Ovary (tissue), 3 donors: ENCODE measurements at regions not wholly inside any gene's neighbourhood (a gene's known extent, or its start where the extent isn't known, plus 50 kb on each side); places are given as distances from the start of the nearest gene placed in this dataset.

Source experiments
- POLR2A ChIP-seq: fragments of 450-650 bp; IDR thresholded peaks from one replicate; pipeline ENCODE4 v1.6.1; 2017; ENCODE audit warnings: antibody characterized with exemption, mild to moderate bottlenecking, moderate library complexity
- TF ChIP-seq, protein P1 (sequence below), 3 donors: fragments of 450-650 bp in 2 of 3; fragments of 200-600 bp in 1 of 3; IDR thresholded peaks; one replicate each; pipeline versions ENCODE4 v1.5.1 to v1.8.0; 2016 to 2022; ENCODE audit warnings: antibody characterized with exemption in 3 of 3, mild to moderate bottlenecking in 1 of 3
- donor health status: DM: no; HTN: no; CAD: no.

DNA sequence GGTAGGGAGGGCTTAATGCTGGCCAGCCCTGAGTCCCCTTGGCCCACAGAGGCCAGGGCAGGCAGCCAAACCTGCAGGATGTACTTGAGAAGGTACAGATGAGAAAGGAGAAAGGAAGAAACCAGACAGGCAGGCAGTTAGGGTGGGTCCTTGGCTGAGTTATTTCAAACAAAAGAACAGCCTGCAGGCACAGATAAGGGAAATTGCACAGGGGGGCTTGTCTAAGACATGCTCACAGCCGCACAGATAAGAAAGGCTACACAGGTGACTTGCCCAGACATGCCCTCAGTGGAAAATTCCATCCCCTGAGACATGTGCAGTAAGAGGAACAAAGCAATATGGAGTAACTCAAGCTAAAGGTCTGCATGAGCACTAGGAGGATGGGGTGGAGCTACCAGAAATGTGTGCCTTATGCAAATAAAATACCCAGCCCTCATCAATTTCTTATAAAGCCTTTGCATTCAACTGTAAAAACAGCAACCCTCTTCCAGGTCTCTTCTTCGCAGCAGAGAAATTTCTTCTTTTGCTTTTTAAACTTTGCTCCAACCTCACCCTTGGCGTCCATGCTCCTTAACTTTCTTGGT, 158.2 kb upstream of the RGS6 start:
- TF ChIP-seq, protein P1, sequence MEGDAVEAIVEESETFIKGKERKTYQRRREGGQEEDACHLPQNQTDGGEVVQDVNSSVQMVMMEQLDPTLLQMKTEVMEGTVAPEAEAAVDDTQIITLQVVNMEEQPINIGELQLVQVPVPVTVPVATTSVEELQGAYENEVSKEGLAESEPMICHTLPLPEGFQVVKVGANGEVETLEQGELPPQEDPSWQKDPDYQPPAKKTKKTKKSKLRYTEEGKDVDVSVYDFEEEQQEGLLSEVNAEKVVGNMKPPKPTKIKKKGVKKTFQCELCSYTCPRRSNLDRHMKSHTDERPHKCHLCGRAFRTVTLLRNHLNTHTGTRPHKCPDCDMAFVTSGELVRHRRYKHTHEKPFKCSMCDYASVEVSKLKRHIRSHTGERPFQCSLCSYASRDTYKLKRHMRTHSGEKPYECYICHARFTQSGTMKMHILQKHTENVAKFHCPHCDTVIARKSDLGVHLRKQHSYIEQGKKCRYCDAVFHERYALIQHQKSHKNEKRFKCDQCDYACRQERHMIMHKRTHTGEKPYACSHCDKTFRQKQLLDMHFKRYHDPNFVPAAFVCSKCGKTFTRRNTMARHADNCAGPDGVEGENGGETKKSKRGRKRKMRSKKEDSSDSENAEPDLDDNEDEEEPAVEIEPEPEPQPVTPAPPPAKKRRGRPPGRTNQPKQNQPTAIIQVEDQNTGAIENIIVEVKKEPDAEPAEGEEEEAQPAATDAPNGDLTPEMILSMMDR (IDR thresholded peaks at IDR 0.05), result no peak
- no peak for TF ChIP-seq POLR2A
